ENCODE measurements at regions not wholly inside any gene's neighbourhood (a gene's known extent, or its start where the extent isn't known, plus 50 kb on each side); places are given as distances from the start of the nearest gene placed in this dataset.

DNA sequence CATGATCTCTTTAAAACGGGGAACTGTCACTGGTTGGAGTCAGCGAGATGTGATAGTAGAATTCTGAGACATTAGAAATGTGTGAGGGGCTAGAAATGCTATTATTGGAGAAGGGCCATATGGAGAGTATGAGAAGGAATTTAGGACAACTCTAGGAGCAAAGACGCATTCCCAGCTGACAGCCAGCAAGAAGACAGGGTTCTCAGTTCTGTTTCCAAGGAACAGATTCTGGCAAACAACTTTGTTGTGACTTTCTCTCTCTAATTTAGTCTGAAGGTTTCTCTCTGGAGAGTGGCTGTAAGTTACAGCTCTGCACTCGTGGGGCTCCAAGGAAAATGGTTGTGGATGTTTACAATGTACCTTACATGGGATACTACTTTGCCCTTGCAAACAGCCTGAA lies 876.3 kb downstream of the FAM181B start:
- H3K9me3 ChIP-seq: no peaks in the 10 kb centered on the region
- no peaks in the 10 kb centered on the region for H3K4me1 ChIP-seq
- no peak for ATAC-seq
- no peaks in the 10 kb centered on the region for H3K36me3 ChIP-seq
- TF ChIP-seq CTCF (IDR thresholded peaks at IDR 0.05 in 4 of 5, conservative IDR thresholded peaks at IDR 0.05 in 1 of 5) (no peak), POLR2A (IDR thresholded peaks at IDR 0.05) (no peak)
- H3K27ac ChIP-seq: no peak overlapping the region
- in situ Hi-C loops (cut with MboI; ENCODE audit: low sequenced_read_pairs in 4 of 4): no loop called here
- no peak for DNase-seq
- no peak overlapping the region for H3K4me3 ChIP-seq
- no peaks in the 10 kb centered on the region for H3K27me3 ChIP-seq
- intact Hi-C loops (cut with DNase I; ENCODE audit: low total_unique reads): no loop called here

DNA sequence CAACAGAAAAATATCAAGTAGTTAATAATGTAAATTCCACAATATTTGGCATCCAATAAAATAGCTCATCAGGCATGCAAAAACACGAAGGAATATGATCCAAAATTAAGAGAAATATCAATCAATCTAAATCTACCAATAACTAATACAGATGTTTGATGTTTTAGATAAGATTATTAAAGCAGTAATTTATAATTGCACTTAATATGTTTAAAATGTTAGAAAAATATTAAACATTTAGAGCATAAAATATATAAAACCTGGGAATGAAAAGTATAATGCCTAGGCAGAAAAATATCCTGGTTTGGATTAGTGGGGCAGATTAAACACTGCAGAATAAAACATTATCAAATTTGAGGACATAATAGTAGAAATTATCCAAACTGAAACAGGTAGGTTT lies 879.9 kb downstream of the FAM181B start:
- ATAC-seq: no peak
- no peak for TF ChIP-seq CTCF (IDR thresholded peaks at IDR 0.05 in 4 of 5, conservative IDR thresholded peaks at IDR 0.05 in 1 of 5)
- no peak for TF ChIP-seq POLR2A (IDR thresholded peaks at IDR 0.05)
- DNase-seq: no peak
- no peaks in the 10 kb centered on the region for H3K36me3 ChIP-seq
- no peaks in the 10 kb centered on the region for H3K9me3 ChIP-seq
- in situ Hi-C loops (cut with MboI; ENCODE audit: low sequenced_read_pairs in 4 of 4) (no loop called here), intact Hi-C loops (cut with DNase I; ENCODE audit: low total_unique reads) (no loop called here)
- no peak overlapping the region for H3K27ac ChIP-seq
- H3K4me3 ChIP-seq: no peak overlapping the region
- no peaks in the 10 kb centered on the region for H3K4me1 ChIP-seq
- H3K27me3 ChIP-seq: no peaks in the 10 kb centered on the region

- DNase-seq (no peak), ATAC-seq (no peak)
- intact Hi-C loops (cut with DNase I; ENCODE audit: low total_unique reads) (no loop called here), in situ Hi-C loops (cut with MboI; ENCODE audit: low sequenced_read_pairs in 4 of 4) (no loop called here)
- Histone ChIP-seq H3K27me3 (no peaks in the 10 kb centered on the region), H3K4me1 (no peaks in the 10 kb centered on the region), H3K27ac (no peak overlapping the region), H3K9me3 (no peaks in the 10 kb centered on the region), H3K4me3 (no peak overlapping the region), H3K36me3 (no peaks in the 10 kb centered on the region)
- TF ChIP-seq CTCF (IDR thresholded peaks at IDR 0.05 in 4 of 5, conservative IDR thresholded peaks at IDR 0.05 in 1 of 5): no peak
- no peak for TF ChIP-seq POLR2A (IDR thresholded peaks at IDR 0.05)
These were observed 880.8 kb downstream of the FAM181B start for GRCh38 chr11:81852896-81853295.

GRCh38 chr11:81840380-81840779 lies 893.3 kb downstream of the FAM181B start:
- Histone ChIP-seq H3K9me3 (no peaks in the 10 kb centered on the region), H3K27ac (no peak overlapping the region), H3K4me1 (no peaks in the 10 kb centered on the region), H3K4me3 (no peak overlapping the region), H3K36me3 (no peaks in the 10 kb centered on the region), H3K27me3 (no peaks in the 10 kb centered on the region)
- intact Hi-C loops (cut with DNase I; ENCODE audit: low total_unique reads): no loop called here
- no peak for DNase-seq
- no peak for ATAC-seq
- no peak for TF ChIP-seq POLR2A (IDR thresholded peaks at IDR 0.05)
- no peak for TF ChIP-seq CTCF (IDR thresholded peaks at IDR 0.05 in 4 of 5, conservative IDR thresholded peaks at IDR 0.05 in 1 of 5)
- in situ Hi-C loops (cut with MboI; ENCODE audit: low sequenced_read_pairs in 4 of 4): no loop called here

GRCh38 chr11:81839976-81840375 lies 893.7 kb downstream of the FAM181B start:
- Histone ChIP-seq H3K4me1 (no peaks in the 10 kb centered on the region), H3K4me3 (no peak overlapping the region), H3K27ac (no peak overlapping the region), H3K27me3 (no peaks in the 10 kb centered on the region), H3K36me3 (no peaks in the 10 kb centered on the region), H3K9me3 (no peaks in the 10 kb centered on the region)
- ATAC-seq: no peak
- intact Hi-C loops (cut with DNase I; ENCODE audit: low total_unique reads) (no loop called here), in situ Hi-C loops (cut with MboI; ENCODE audit: low sequenced_read_pairs in 4 of 4) (no loop called here)
- DNase-seq: no peak
- no peak for TF ChIP-seq CTCF (IDR thresholded peaks at IDR 0.05 in 4 of 5, conservative IDR thresholded peaks at IDR 0.05 in 1 of 5)
- no peak for TF ChIP-seq POLR2A (IDR thresholded peaks at IDR 0.05)

Data from gastrocnemius medialis (tissue), 4 donors.